ENCODE measurements at regions not wholly inside any gene's neighbourhood (a gene's known extent, or its start where the extent isn't known, plus 50 kb on each side); places are given as distances from the start of the nearest gene placed in this dataset.

GRCh38 chr3:113136544-113136943 is 74.8 kb upstream of the BOC start:
- POLR2A ChIA-PET (ENCODE audit: unreplicated experiment): no interaction called here
- intact Hi-C loops (cut with micrococcal nuclease): loop anchor here (1.0 to 5.0 kb wide), 5 partner anchors 76 to 441 kb away; no protein-coding TSS in a partner anchor
- DNase-seq (no peak), ATAC-seq (no peak)
- no peak overlapping the region for H3K9ac ChIP-seq (ENCODE audit: low read length)
- H3K27me3 ChIP-seq (ENCODE audit: low read length): no peaks in the 10 kb centered on the region
- H2AFZ ChIP-seq (ENCODE audit: low read length): no peak overlapping the region
- H3F3A ChIP-seq (ENCODE audit: low read length, unreplicated experiment): no peaks in the 10 kb centered on the region
- H4K20me1 ChIP-seq (ENCODE audit: low read length): no peaks in the 10 kb centered on the region
- TF ChIP-seq EZH2phosphoT487 (IDR thresholded peaks at IDR 0.05; ENCODE audit: borderline replicate concordance, low read length): no peak
- no peak for TF ChIP-seq EZH2 (IDR thresholded peaks at IDR 0.05; ENCODE audit: low read length, unreplicated experiment)
- H3K9me3 ChIP-seq (ENCODE audit: low read length): no peaks in the 10 kb centered on the region
- no peaks in the 10 kb centered on the region for H3K36me3 ChIP-seq (ENCODE audit: low read depth, low read length)
- no peak overlapping the region for H3K4me2 ChIP-seq (ENCODE audit: low read length)
- H3K9me2 ChIP-seq (replicated peaks; ENCODE audit: low read length): no peaks in the 10 kb centered on the region
- H3K27ac ChIP-seq (ENCODE audit: low read length): no peak overlapping the region
- peaks cover 16% of the 10 kb centered on the region; the same call in 1 of the 2 replicates for H3K4me1 ChIP-seq (ENCODE audit: insufficient read depth, low read length)
- no peaks in the 10 kb centered on the region for H3K79me2 ChIP-seq (ENCODE audit: low read length)
- H3K4me3 ChIP-seq (ENCODE audit: low read length): no peak overlapping the region
- no TSS peak for BruUV-seq (replicated peaks)
- CTCF ChIA-PET: interaction anchor here (1.9 kb wide), 1 partner anchor 152 kb away, joined by 10 read pairs; no protein-coding TSS in a partner anchor

- H3K4me1 ChIP-seq (ENCODE audit: insufficient read depth, low read length): peaks cover 5% of the 10 kb centered on the region; the same call in 1 of the 2 replicates
- CTCF ChIA-PET: no interaction called here
- no peak for TF ChIP-seq CTCF (conservative IDR thresholded peaks at IDR 0.05; ENCODE audit: low read depth, low read length)
- H3K9me3 ChIP-seq (ENCODE audit: low read length): no peaks in the 10 kb centered on the region
- no TSS peak for BruUV-seq (replicated peaks)
- no peaks in the 10 kb centered on the region for H4K20me1 ChIP-seq (ENCODE audit: low read length)
- no peaks in the 10 kb centered on the region for H3K36me3 ChIP-seq (ENCODE audit: low read depth, low read length)
- POLR2A ChIA-PET (ENCODE audit: unreplicated experiment): no interaction called here
- no peak overlapping the region for H2AFZ ChIP-seq (ENCODE audit: low read length)
- no peak for ATAC-seq
- H3K27me3 ChIP-seq (ENCODE audit: low read length): no peaks in the 10 kb centered on the region
- no peak overlapping the region for H3K27ac ChIP-seq (ENCODE audit: low read length)
- H3K4me3 ChIP-seq (ENCODE audit: low read length): no peak overlapping the region
- intact Hi-C loops (cut with micrococcal nuclease): loop anchor here (5.0 kb wide), 2 partner anchors 93 to 438 kb away; no protein-coding TSS in a partner anchor
- no peaks in the 10 kb centered on the region for H3F3A ChIP-seq (ENCODE audit: low read length, unreplicated experiment)
- DNase-seq: no peak
- no peaks in the 10 kb centered on the region for H3K79me2 ChIP-seq (ENCODE audit: low read length)
- H3K9me2 ChIP-seq (replicated peaks; ENCODE audit: low read length): no peaks in the 10 kb centered on the region
- no peak overlapping the region for H3K4me2 ChIP-seq (ENCODE audit: low read length)
- H3K9ac ChIP-seq (ENCODE audit: low read length): no peak overlapping the region
These were observed 72.3 kb upstream of the BOC start for GRCh38 chr3:113138839-113139743.

GRCh38 chr3:113140876-113141275 is 70.5 kb upstream of the BOC start:
- BruUV-seq (replicated peaks): no TSS peak
- Histone ChIP-seq H3K79me2 (ENCODE audit: low read length) (no peaks in the 10 kb centered on the region), H3K9me3 (ENCODE audit: low read length) (no peaks in the 10 kb centered on the region), H3K4me3 (ENCODE audit: low read length) (no peak overlapping the region), H3K4me1 (ENCODE audit: insufficient read depth, low read length) (peaks cover 5% of the 10 kb centered on the region; the same call in 1 of the 2 replicates), H3K27ac (ENCODE audit: low read length) (no peak overlapping the region), H4K20me1 (ENCODE audit: low read length) (no peaks in the 10 kb centered on the region), H3K9me2 (replicated peaks; ENCODE audit: low read length) (no peaks in the 10 kb centered on the region), H3F3A (ENCODE audit: low read length, unreplicated experiment) (no peaks in the 10 kb centered on the region), H3K4me2 (ENCODE audit: low read length) (no peak overlapping the region), H3K27me3 (ENCODE audit: low read length) (no peaks in the 10 kb centered on the region), H2AFZ (ENCODE audit: low read length) (no peak overlapping the region), H3K9ac (ENCODE audit: low read length) (no peak overlapping the region), H3K36me3 (ENCODE audit: low read depth, low read length) (no peaks in the 10 kb centered on the region)
- ChIA-PET CTCF (no interaction called here), POLR2A (ENCODE audit: unreplicated experiment) (no interaction called here)
- peak; percentile 68 for ATAC-seq
- no peak for TF ChIP-seq CTCF (conservative IDR thresholded peaks at IDR 0.05; ENCODE audit: low read depth, low read length)
- TF ChIP-seq EZH2 (IDR thresholded peaks at IDR 0.05; ENCODE audit: low read length, unreplicated experiment): no peak
- TF ChIP-seq EZH2phosphoT487 (IDR thresholded peaks at IDR 0.05; ENCODE audit: borderline replicate concordance, low read length): no peak
- no peak for DNase-seq
- intact Hi-C loops (cut with micrococcal nuclease): no loop called here
